Upper lobe of left lung (tissue), 4 donors: ENCODE measurements at regions not wholly inside any gene's neighbourhood (a gene's known extent, or its start where the extent isn't known, plus 50 kb on each side); places are given as distances from the start of the nearest gene placed in this dataset.

Source experiments
- POLR2AphosphoS5 ChIP-seq, 2 donors: sonication (generic); formaldehyde crosslinking; IDR thresholded peaks; one replicate each; pipeline ENCODE4 v1.5.1; 2017; ENCODE audit warnings: antibody characterized with exemption in 2 of 2
- TF ChIP-seq, protein P1 (sequence below), 6 experiments: fragments of 450-650 bp in 4 of 6; fragments of 200-600 bp in 2 of 6; sonication (generic) in 2 of 6; IDR thresholded peaks; one replicate each; pipeline ENCODE4 v1.5.1; 2016 to 2019; ENCODE audit warnings: antibody characterized with exemption in 6 of 6

DNA sequence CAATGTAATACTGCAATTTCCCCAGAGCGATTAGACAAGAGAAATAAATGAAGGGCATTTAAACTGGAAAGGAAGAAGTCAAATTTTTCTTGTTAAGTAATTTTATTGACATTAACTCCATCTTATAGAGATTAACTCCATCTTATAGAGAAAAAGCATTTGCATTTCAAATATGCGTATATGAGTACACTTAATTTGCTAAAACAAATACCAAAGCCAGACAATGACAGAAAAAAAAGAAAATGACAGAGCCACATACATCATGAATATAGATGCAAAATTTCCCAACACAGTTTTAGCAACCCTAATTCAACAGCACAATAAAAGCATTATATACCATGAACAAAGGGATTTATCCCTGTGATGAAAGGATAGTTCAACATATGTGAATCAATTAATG is 1293.1 kb upstream of the EYS start:
- TF ChIP-seq, protein P1, sequence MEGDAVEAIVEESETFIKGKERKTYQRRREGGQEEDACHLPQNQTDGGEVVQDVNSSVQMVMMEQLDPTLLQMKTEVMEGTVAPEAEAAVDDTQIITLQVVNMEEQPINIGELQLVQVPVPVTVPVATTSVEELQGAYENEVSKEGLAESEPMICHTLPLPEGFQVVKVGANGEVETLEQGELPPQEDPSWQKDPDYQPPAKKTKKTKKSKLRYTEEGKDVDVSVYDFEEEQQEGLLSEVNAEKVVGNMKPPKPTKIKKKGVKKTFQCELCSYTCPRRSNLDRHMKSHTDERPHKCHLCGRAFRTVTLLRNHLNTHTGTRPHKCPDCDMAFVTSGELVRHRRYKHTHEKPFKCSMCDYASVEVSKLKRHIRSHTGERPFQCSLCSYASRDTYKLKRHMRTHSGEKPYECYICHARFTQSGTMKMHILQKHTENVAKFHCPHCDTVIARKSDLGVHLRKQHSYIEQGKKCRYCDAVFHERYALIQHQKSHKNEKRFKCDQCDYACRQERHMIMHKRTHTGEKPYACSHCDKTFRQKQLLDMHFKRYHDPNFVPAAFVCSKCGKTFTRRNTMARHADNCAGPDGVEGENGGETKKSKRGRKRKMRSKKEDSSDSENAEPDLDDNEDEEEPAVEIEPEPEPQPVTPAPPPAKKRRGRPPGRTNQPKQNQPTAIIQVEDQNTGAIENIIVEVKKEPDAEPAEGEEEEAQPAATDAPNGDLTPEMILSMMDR (IDR thresholded peaks at IDR 0.05) = no peak
- TF ChIP-seq POLR2AphosphoS5 (IDR thresholded peaks at IDR 0.05) = no peak
